IPS DF 4.7 (cell line): ENCODE measurements at regions not wholly inside any gene's neighbourhood (a gene's known extent, or its start where the extent isn't known, plus 50 kb on each side); places are given as distances from the start of the nearest gene placed in this dataset.

Experiments used
- DNase-seq: peaks from one replicate; pipeline ENCODE4 v3.0.0-alpha.2; 2013; ENCODE audit warnings: low spot score; ENCODE audit errors: extremely low read depth

DNA sequence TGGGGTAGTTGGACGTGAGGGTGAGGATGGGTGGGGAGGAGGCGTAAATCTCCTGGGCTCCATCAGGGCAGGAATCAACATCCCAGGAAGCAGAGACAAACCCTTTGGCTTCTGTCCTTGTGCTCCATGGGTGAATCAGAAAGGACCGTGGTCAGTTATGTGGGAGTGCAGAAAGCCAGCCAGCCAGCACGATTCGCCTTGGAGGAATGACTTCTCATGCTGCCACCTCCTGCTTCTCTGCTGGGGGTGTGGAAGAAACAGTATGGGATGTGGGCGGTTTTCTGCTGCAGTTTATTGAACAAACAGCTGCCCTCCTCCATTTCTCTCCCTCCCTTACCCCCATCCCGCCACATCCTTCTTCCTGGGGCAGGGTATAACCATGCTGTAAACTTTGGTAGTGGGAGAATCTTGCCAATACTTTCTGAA is 214.5 kb downstream of the SOX4 start:
- DNase-seq, result no peak

DNA sequence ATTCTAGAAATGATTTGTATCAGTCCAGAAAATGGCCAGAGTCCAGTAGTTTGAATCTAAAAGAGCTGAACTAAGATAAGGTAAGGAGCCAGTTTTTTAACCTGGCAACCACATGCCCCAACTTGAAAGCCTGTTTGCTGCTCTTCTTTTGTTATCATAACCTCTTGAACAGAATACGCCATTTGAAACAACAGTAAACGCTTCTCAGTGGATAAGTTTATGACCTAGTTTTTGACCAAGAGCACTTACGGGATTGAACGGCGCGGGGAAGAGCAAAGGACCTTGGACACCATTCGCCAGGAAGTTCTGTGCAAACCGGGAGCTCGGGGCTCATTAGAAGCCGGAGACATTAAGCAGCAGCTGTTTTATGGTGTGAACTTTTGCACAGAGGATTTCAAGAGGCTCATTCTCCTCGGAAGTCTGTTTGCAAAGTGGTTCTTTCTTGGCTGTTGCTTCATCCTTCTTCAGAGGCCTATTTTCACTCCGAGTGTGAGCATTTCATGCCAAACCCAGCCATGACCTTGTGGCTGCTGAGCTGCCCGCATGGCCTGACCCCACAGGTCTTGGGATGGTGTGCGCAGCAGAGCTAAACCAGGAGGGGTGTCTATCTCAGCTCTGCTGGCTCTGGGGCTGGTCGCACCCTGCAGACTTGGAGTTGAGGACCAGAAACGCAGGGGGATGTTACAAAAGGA is 215.1 kb downstream of the SOX4 start:
- no peak for DNase-seq

DNA sequence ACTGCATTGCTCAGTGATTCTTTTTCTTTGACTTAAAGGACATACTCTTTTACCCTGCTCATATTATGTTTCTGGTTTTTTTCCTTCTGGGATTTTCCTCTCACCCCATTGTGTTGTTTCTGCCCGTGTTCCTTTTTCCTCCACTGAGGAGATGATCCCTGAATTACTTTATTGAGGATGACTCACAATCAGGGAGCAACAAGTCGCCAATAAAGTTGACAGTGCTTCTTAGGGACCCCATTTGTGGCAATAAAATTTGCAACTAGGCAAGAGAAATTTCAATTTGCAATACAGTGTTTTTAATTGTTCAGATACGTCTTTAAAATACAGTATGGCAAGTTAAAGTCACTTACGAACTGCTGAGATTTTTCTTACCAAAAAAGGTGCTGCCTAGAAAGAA is 217.9 kb downstream of the SOX4 start:
- no peak for DNase-seq

DNA sequence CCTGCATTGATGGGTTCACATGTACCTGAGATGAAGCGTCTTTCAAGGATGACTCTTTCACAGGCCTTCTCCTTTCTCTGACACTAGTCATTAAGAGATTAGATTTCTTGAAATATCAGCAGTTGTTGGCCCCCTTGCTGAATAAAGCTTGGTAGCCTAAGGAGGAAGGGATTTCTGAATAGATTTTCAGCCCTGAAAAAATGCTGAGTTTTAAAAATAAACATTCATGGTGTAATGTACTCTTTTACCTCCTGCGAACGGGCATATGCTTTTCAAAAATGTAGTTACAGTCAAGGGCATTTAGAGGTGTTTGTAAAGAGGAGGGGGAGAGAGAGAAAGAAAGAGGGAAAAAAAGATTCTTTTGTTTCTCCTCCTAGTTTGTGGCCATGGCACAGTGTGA is 222.7 kb downstream of the SOX4 start:
- DNase-seq, result no peak

DNA sequence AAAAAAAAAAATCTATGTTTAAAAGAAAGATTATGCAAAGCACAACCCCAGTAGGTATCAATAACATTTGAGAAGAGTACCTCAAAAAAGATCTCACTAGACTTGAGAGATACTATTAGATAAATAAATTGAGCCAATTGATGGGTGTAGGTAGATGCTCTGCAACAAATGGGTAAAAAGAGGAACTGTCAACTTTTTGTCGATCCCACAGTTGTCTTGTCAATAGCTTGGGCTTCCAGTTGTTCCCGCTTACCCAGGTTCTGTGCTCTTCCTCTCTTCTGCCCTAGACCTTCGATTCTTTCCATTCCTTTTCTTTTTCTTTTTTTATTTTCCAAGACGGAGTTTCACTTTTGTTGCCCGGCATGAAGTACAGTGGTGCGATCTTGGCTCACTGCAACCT is 226.9 kb downstream of the SOX4 start:
- DNase-seq, result no peak

DNA sequence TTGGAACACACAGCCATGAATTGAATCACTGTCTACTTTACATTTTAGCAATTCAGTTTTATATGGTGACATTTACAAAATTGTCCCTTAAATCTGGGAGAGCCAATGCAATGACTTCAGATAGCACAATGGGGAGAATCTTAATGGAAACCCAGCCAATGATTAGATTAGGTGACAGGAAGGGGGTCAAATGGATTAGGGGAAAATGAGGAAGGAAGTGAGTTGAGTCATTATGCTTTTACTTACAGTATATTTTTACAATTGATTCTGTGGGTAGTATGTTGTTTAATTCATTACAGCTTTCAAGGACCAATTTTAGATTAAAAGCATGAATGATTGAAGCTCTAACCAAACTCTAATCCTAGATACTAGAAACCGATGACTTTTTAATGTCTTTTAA is 229.8 kb downstream of the SOX4 start:
- no peak for DNase-seq

DNA sequence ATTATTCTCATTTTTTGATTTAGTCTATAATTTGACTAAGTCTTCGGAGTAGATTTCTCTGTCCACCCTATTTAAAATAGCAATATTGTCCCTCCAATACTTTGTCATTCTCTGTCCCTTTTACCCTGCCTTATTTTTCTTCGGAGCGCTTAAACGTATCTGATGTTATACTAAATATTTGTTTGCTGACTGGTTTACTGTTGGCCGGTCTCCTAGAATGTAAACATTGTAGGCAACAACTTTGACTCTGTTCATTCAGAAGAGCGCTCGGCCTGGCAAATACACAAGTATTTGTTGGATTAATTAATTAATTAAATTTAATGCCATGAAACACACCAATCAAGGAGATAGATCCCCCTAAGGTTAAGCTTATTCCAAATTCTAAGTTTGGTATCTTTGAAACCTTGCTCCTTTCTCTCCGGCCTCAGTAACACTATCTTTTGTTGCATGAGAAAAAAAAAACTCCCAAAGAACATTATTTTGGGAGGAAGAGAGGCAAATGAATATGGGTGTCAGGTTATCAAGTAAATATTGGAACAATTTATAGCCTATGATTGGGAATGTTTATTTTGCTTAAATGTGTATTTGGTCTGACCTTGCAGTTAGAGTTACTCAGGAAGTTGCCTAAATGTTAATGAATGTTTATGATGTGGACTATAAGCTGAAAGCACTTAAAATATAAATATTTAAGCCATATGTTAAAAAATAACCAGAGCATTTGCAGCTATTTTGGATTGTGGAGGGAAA is 231.1 kb downstream of the SOX4 start:
- no peak for DNase-seq

DNA sequence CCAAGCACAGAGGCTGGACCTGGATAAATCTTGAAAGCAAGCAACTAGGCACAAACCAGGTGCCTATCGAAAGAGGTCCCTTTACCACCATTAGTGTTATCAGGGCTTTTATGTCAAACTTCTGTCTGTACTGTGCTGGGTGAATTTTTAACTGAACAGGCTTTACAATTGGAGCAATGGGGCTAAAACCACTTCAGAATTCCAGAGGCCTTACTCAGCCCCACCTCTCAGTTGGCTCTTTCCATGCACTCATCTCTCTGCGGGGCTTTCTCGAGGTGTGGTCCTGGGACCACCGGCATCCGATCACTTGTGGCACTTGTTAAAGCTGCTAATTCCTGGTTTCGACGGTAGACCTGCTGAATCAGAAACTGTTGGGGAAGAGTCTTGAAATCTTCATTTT is 232.5 kb downstream of the SOX4 start:
- DNase-seq, result no peak

DNA sequence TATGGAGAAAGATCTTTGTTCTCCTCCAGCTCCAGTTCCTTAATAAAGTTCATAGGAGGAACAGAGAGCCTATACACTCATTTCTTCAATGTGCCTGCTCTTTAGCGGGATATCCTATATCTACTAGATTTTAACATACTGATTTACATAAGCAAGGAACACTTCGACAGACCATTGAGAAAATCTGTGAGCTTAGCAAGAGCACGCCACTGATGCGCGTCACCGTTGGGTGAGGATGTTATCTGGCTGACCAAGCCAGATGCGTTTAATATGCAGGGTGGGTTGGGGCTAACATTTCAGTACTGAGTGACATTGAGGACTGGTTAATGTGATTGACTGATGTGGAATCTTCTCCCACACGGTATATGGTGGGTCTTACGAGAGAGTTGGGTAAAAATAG is 233.4 kb downstream of the SOX4 start:
- DNase-seq, result no peak

DNA sequence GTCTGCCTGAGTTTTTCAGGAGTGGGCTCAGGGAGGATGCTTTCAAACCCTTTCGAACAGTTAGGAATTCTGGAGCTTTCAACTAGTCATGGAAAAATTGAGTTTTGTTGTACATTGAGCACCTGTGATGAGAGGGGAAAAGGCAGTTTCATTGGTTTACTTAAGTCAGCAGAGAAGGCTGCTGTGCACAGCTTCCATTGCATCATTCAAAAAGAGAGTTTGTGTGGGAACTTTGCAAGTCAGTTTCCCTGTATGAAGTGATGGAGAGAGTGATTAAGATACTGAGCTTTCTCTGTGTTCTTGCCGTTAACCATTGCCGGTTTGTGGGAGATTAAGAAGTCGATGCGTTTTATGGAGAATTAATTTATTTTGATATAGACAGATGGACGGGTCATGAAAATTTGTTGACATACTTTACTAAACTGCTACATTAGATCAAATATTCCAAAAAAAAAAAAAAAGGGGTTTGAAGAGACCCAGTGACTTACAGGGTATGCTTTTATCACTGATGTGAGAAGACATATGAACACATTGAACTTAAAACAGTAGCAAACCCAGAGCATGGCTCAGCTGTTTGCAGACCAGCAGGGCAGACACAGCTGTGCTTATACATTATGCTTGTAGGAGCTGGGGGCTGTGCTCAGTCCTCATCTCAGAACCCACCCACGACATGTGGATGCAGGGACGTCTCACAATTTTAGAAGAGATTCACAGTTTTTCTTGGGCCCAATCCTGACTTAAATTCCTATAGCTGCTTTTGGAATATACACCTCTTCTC is 234.1 kb downstream of the SOX4 start:
- no peak for DNase-seq

DNA sequence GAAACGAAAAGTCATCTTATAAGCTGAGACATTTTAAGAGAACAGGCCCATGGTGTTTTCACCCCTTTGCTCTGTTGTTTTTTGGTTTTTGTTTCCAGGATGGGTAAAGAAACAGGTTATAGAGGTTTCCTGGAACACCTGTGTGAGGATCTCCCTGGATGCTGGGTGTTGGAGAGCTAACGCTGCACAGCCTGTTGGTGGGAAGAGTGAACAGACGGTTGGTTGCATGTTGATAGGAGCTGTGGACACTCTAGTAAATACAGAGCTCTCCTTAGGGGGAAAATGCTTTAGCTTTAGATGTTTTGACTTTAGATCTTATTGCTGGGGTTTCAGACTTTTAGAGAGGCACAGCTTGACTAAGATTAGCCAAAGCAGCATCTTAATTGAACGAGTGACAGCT is 235.2 kb downstream of the SOX4 start:
- no peak for DNase-seq

DNA sequence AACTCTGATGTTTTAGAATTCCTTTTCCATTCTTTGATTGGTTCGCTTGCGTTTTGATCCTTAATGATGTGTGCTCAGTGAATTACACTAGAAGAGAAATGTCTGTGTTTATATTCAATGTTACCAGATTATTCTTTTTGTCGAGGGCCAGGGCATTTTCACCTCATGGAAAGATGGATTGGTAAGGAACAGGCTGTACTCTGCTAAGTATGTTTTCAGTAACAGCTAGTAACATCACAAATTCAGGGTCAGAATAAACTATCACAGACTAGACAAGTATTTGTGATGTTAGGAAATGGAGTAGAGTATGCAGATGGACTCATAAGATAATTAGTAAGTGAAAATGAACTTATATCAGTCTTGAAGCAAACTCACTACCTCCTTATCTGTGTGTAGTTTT is 235.6 kb downstream of the SOX4 start:
- DNase-seq, result no peak

DNA sequence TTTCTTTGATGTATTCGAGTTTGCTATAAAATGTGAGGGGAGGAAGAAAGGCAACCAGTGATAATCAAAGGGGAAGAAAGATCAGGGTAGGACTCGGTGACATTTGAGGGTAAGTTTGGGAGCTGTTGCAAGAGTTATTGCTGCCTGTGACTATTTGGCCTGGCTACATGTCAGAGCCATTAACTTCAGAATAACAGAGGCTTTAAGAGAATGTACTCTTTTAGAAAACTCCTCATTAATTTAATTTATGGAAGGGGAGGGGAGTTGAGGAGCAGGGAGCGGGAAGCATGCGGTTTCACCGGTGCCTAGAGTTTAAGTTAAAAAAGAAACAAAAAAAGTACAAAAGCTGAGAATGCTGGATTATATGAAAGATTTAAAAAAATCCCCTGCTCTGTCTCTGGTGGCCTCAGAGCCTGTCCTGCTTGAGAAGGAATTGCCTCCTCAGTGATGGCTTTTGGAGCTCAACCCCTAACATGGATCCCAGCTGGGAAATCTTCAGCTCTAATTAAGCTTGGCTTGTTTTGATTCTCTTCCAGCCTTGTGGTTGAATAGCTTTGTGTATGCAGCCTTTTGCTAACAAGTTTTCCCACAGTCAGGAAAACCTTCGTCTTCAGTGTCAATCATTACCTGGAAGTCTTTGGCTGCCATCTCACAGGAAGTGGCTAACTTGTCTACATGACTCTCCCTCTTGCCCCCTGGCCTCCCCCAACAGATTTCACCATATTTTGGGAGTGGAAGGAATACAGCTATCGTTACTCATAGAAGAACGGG is 238.2 kb downstream of the SOX4 start:
- DNase-seq, result no peak

DNA sequence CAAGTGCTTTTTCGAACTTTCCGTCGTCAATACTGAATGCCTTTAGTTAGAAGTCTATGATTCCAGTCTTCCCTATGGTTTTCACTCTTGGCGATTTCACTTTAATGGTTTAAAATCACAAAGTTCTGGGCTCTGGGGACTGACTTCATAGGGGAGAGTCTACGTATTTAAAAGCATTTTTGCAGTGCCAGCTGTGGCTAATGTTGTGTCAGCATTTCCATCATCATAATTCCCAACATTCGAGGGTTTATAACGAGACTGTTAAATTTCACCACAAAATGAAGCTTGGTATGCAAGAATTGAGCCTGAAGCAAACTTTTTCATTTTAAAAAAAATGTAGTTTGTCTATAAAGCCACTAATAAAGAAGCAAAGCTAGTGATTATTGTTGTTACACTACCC is 242.7 kb downstream of the SOX4 start:
- DNase-seq, result no peak

DNA sequence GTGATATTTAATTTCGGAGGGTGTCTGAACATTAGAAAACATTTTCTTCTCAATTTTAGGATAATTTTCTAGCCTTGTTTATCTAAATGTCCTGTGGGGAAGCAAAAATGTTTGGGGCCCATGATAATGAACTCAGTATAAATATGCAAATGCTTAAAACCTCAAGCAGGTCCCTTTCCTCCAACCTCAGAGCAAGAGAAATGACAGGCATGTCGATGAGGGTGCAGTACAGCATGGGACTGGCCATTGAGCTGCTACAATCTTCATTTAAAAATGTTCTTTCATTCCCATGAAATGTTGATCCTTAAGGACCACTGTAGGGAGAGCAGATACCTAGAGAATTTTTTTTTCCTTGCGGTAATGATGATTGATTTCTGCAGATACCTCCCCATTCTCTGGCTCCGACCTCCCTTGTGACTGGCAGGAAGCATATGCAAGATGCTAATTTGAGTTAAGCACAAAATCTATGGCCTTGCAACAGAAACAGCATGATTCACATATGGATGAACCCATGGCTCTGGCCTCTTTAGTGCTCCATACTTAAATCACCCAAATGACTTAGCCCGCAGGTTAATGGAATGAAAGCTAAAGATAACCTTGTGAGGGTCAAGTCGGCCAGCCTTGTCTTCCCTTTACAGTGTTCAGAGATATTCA is 243.3 kb downstream of the SOX4 start:
- DNase-seq, result no peak

DNA sequence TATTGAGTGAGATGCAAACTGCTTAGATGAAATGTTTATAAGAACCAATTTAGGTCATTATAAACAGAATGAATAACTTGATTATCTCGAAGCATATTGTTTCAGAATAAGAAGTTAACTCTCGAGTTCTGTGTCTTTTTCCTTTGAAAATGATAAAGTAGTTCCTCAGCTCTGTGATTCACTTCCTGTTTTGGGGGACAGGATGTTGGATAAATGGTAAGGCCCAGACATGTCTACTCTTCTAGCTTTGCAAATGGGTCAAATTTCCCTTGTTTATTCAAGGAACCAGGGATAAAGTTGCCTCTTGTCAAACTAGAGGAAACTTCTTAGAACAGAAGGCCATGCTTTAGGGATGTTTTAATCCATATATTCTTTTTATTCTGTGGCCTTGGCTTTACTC is 246.9 kb downstream of the SOX4 start:
- DNase-seq, result no peak

DNA sequence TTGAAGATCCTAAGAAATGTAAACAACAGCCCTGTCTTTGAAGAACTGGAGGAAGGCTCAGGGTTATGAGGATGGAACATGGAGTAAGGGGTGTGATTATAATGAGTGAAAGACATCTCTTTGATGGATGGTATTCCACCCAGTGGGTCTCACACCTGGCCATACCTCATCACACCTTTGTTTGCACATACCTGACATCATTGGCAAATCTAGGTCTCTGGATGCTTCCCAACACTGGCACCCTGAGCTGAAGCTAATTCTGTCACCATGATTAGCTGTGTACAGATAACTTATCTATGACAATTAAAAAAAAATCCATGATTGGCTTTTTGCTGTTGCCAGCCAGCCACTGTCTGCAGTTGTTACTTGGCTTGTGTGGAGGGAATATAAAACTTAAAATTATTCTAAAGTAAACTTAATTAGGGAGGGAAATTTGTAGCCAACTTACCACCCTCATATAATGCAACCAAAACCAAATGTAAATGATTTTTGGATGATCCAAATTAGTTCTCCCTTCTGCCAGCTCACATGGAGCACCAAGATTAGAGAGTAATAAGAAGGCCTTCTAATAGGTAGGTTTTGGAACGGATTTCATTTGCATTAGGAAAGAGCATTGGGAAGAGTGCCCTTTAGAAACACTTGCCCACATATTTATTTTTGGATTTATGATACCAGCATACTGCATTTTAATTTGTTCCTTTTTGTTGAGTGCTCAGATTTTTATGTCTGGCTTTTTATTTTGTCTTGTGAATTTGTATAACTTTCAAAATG is 249.5 kb downstream of the SOX4 start:
- no peak for DNase-seq

DNA sequence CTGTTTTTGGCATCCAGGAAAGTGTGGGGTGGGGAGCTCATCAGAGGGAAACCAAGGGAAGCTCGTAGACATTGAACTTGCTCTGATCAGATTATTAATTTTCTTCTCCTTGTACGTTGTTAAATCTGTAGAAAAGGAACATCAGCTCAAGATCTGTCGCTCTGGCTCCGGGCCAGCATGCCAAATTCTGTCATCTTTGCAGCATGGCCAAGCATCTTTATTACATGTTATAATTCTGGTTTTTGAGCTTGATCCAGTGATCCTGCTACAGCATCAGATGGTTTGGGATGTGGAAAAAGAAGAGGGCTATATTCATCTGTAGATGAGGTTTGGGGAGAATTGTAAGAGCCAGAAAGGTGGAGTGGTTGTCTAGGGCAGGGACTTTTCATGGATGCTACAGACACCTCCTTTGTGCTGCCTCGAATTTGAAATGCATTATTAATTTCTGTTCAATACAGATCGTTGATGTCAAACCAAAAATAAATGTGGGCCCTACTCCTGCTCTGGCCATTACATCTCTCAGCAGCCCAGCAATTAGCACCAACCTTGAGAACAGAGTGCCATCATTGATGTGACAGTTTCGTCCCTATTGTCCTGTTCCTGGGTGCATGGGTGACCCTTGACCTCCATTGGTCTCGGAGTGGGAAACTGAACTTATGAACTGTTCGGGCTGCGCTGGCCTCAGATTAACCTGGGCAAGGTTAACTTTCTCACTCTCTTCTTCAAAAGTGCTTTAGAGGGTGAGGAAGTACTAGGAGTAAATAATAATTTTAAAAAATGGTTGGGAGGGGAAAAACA is 250.8 kb downstream of the SOX4 start:
- DNase-seq, result no peak

DNA sequence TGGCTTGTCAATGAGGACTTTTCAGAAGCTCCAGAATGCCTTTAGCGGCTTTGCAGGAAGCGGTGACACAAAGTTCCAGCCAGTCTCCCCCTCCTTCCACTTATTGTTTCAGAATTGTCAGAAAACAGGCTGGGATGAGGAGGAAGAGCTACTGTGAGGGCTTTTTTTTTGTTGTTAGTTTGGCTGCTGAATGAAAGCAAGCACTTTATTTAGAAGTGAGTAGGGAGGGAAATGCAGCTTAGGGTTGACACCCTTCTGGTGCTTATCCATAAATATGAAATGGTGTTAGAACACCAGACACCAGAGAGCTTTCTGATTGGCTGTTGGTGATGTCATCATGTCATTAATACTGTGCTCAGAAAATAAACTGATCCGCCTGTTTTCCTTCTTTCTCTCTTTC is 251.5 kb downstream of the SOX4 start:
- no peak for DNase-seq
